NB4 (cell line): ENCODE measurements at regions not wholly inside any gene's neighbourhood (a gene's known extent, or its start where the extent isn't known, plus 50 kb on each side); places are given as distances from the start of the nearest gene placed in this dataset.

Source experiments
- CTCF ChIP-seq: IDR thresholded peaks from one replicate; pipeline ENCODE4 v1.5.1; 2012; ENCODE audit warnings: low read depth, low read length
- MAX ChIP-seq: IDR thresholded peaks from 2 replicates; pipeline ENCODE4 v1.6.1; 2011; ENCODE audit warnings: low read depth, low read length
- POLR2A ChIP-seq: IDR thresholded peaks from 2 replicates; pipeline ENCODE4 v1.6.1; 2011; ENCODE audit warnings: mild to moderate bottlenecking; ENCODE audit not compliant: insufficient read length; ENCODE audit errors: extremely low read depth

- TF ChIP-seq POLR2A (no peak), CTCF (no peak), MAX (no peak)
These were observed 551.7 kb upstream of the AMOT start for GRCh38 chrX:113392355-113392754.
